DND-41 (cell line): ENCODE measurements at regions not wholly inside any gene's neighbourhood (a gene's known extent, or its start where the extent isn't known, plus 50 kb on each side); places are given as distances from the start of the nearest gene placed in this dataset.

Source experiments
- CTCF ChIP-seq: IDR thresholded peaks from 2 replicates; pipeline ENCODE4 v1.5.1; 2012; ENCODE audit warnings: borderline replicate concordance, low read length, moderate library complexity, mild to moderate bottlenecking; ENCODE audit not compliant: poor library complexity, severe bottlenecking; ENCODE audit errors: extremely low read depth
- EZH2 ChIP-seq: IDR thresholded peaks from 3 replicates; pipeline ENCODE4 v1.6.1; 2012; ENCODE audit warnings: borderline replicate concordance, low read depth, mild to moderate bottlenecking, moderate library complexity, low read length, inconsistent platforms; ENCODE audit not compliant: severe bottlenecking

GRCh38 chr1:221405146-221405545 lies 336.7 kb downstream of the DUSP10 start:
- no peak for TF ChIP-seq CTCF
- TF ChIP-seq EZH2, result no peak
